GM23338 (cell line): ENCODE measurements at regions not wholly inside any gene's neighbourhood (a gene's known extent, or its start where the extent isn't known, plus 50 kb on each side); places are given as distances from the start of the nearest gene placed in this dataset.
A peak's percentile ranks its signal among the peaks of the same experiment; 100 is the strongest.
"Not testable (repeated sequence)": the region's sequence is repeated elsewhere in the genome, so short reads cannot be mapped to it uniquely, and the experiment has no call there.

Experiments
- ATAC-seq: fragments of 200-7000 bp; cut with Tn5 transposase; 3 replicates; pipeline ENCODE4 v1.9.1; 2020
- DNase-seq: peaks from one replicate; pipeline ENCODE4 v3.0.0-alpha.2; 2015; ENCODE audit warnings: low spot score
- H2AFZ ChIP-seq: fragments of 200-600 bp; sonication (generic); 2 replicates; pipeline ENCODE4 v1.8.0; 2016; ENCODE audit warnings: antibody characterized with exemption, mild to moderate bottlenecking, moderate library complexity
- H3F3A ChIP-seq: fragments of 200-600 bp; sonication (generic); replicated peaks from 2 replicates; pipeline ENCODE4 v1.8.0; 2017; ENCODE audit warnings: antibody characterized with exemption, mixed run types, low read depth
- H3K27ac ChIP-seq: fragments of 200-600 bp; sonication (generic); 2 replicates; pipeline ENCODE4 v1.6.1; 2016; ENCODE audit warnings: low read depth
- H3K27me3 ChIP-seq: fragments of 200-600 bp; sonication (generic); 2 replicates; pipeline ENCODE4 v1.8.0; 2016; ENCODE audit warnings: mild to moderate bottlenecking, mixed run types, moderate library complexity; ENCODE audit not compliant: insufficient read depth
- H3K36me3 ChIP-seq: fragments of 200-600 bp; sonication (generic); 2 replicates; pipeline ENCODE4 v1.8.0; 2016; ENCODE audit warnings: mild to moderate bottlenecking; ENCODE audit not compliant: insufficient read depth
- H3K4me1 ChIP-seq: fragments of 200-600 bp; sonication (generic); 2 replicates; pipeline ENCODE4 v1.8.0; 2016; ENCODE audit warnings: mild to moderate bottlenecking, moderate library complexity; ENCODE audit not compliant: insufficient read depth
- H3K4me2 ChIP-seq: fragments of 200-600 bp; sonication (generic); 2 replicates; pipeline ENCODE4 v1.7.1; 2017; ENCODE audit warnings: mixed run types
- H3K4me3 ChIP-seq: fragments of 200-600 bp; sonication (generic); 2 replicates; pipeline ENCODE4 v1.6.1; 2016; ENCODE audit warnings: mixed run types
- H3K79me2 ChIP-seq: fragments of 200-600 bp; sonication (generic); replicated peaks from 2 replicates; pipeline ENCODE4 v1.8.0; 2017; ENCODE audit warnings: mild to moderate bottlenecking; ENCODE audit not compliant: insufficient read depth
- H3K9me2 ChIP-seq: fragments of 200-600 bp; sonication (generic); 2 replicates; pipeline ENCODE4 v1.8.0; 2017; ENCODE audit not compliant: insufficient read depth
- H4K20me1 ChIP-seq: fragments of 200-600 bp; sonication (generic); replicated peaks from 2 replicates; pipeline ENCODE4 v1.8.0; 2017; ENCODE audit warnings: mild to moderate bottlenecking; ENCODE audit not compliant: insufficient read depth
- H3K27ac Mint-ChIP-seq: 2 replicates; pipeline ENCODE4 v1.8.0; 2020; ENCODE audit warnings: inconsistent platforms, mild to moderate bottlenecking, moderate library complexity, mixed read lengths
- H3K27me3 Mint-ChIP-seq: 3 replicates; pipeline ENCODE4 v1.8.0; 2022; ENCODE audit warnings: low read depth, mild to moderate bottlenecking, moderate library complexity, mixed read lengths, inconsistent platforms; ENCODE audit not compliant: insufficient read depth, poor library complexity
- H3K36me3 Mint-ChIP-seq: 3 replicates; pipeline ENCODE4 v1.8.0; 2021; ENCODE audit warnings: low read depth, mild to moderate bottlenecking, inconsistent platforms, moderate library complexity, mixed read lengths
- H3K4me1 Mint-ChIP-seq: 3 replicates; pipeline ENCODE4 v1.8.0; 2020; ENCODE audit warnings: mild to moderate bottlenecking, inconsistent platforms, mixed read lengths
- H3K4me3 Mint-ChIP-seq: 3 replicates; pipeline ENCODE4 v1.8.0; 2021; ENCODE audit warnings: moderate library complexity, mild to moderate bottlenecking, inconsistent platforms, mixed read lengths
- H3K9me3 Mint-ChIP-seq: 3 replicates; pipeline ENCODE4 v1.8.0; 2020; ENCODE audit warnings: moderate library complexity, mild to moderate bottlenecking, inconsistent platforms, mixed read lengths
- CTCF ChIP-seq, 2 experiments: fragments of 200-600 bp in 1 of 2; sonication (generic) in 1 of 2; conservative IDR thresholded peaks; 2 replicates each; pipeline versions ENCODE4 v1.5.1 to v1.6.1; 2016 to 2017; ENCODE audit warnings: antibody characterized with exemption in 2 of 2, low read depth in 2 of 2, mild to moderate bottlenecking in 2 of 2, moderate library complexity in 1 of 2
- EZH2phosphoT487 ChIP-seq: fragments of 200-600 bp; sonication (generic); IDR thresholded peaks from one replicate; pipeline ENCODE4 v1.8.1; 2018; ENCODE audit warnings: antibody characterized with exemption; ENCODE audit not compliant: unreplicated experiment
- JUNB ChIP-seq: IDR thresholded peaks from one replicate; pipeline ENCODE4 v1.6.1; 2016; ENCODE audit warnings: antibody characterized with exemption; ENCODE audit not compliant: unreplicated experiment
- POLR2AphosphoS5 ChIP-seq: IDR thresholded peaks from 2 replicates; pipeline ENCODE4 v1.6.1; 2016; ENCODE audit warnings: antibody characterized with exemption, low read depth
- REST ChIP-seq: IDR thresholded peaks from one replicate; pipeline ENCODE4 v1.6.1; 2018; ENCODE audit warnings: antibody characterized with exemption; ENCODE audit not compliant: unreplicated experiment
- ZNF114 ChIP-seq: fragments of 250-450 bp; sonication (Bioruptor Pico); IDR thresholded peaks from 2 replicates; pipeline ENCODE4 v1.5.0; 2020; ENCODE audit warnings: mild to moderate bottlenecking, moderate library complexity

- TF ChIP-seq REST (no peak), CTCF (conservative IDR thresholded peaks at IDR 0.05; ENCODE audit: low read depth in 2 of 2) (no peak), JUNB (no peak), POLR2AphosphoS5 (no peak), ZNF114 (CRISPR knock-in tag) (no peak)
Observed at GRCh38 chr5:103389357-103389756, 130.8 kb downstream of the MACIR start (continued).

GRCh38 chr5:103385722-103386121, 127.2 kb downstream of the MACIR start:
- Mint-ChIP-seq H3K27me3 (peaks cover 2% of the 10 kb centered on the region), H3K4me3 (no peak overlapping the region), H3K27ac (no peak overlapping the region), H3K4me1 (peaks cover 17% of the 10 kb centered on the region), H3K9me3 (no peaks in the 10 kb centered on the region), H3K36me3 (no peaks in the 10 kb centered on the region)
- no peaks in the 10 kb centered on the region for H3K9me2 ChIP-seq
- no peak overlapping the region for H3K4me2 ChIP-seq
- H3K4me3 ChIP-seq, result no peak overlapping the region
- H3K4me1 ChIP-seq, result peaks cover 4% of the 10 kb centered on the region
- H2AFZ ChIP-seq, result peak overlapping the region; percentile 39; the same call in 1 of the 2 replicates
- no peaks in the 10 kb centered on the region for H3F3A ChIP-seq
- ATAC-seq (peak; percentile 73), DNase-seq (peak; percentile 19)
- TF ChIP-seq CTCF (conservative IDR thresholded peaks at IDR 0.05; ENCODE audit: low read depth in 2 of 2) (peak in 1 of 2 experiments; percentile 41; a peak in 2 of 4 replicates), EZH2phosphoT487 (no peak)
- no peaks in the 10 kb centered on the region for H4K20me1 ChIP-seq
- H3K79me2 ChIP-seq, result no peaks in the 10 kb centered on the region
- no peaks in the 10 kb centered on the region for H3K27me3 ChIP-seq
- no peak overlapping the region for H3K27ac ChIP-seq
- no peaks in the 10 kb centered on the region for H3K36me3 ChIP-seq

GRCh38 chr5:103377638-103378037, 119.1 kb downstream of the MACIR start:
- H3K9me3 Mint-ChIP-seq, H3K4me1 ChIP-seq, H3K4me1 Mint-ChIP-seq: not testable (repeated sequence)

More at GRCh38 chr5:103377638-103378037, 119.1 kb downstream of the MACIR start:
- not testable (repeated sequence) for ATAC-seq, H3K27ac ChIP-seq, H3K4me3 Mint-ChIP-seq, H3K36me3 Mint-ChIP-seq, H2AFZ ChIP-seq, H4K20me1 ChIP-seq, H3K36me3 ChIP-seq, H3K27ac Mint-ChIP-seq, H3K4me2 ChIP-seq, H3K9me2 ChIP-seq, H3K79me2 ChIP-seq, H3K27me3 ChIP-seq, DNase-seq, H3K27me3 Mint-ChIP-seq, H3F3A ChIP-seq, H3K4me3 ChIP-seq
